ENCODE measurements at regions not wholly inside any gene's neighbourhood (a gene's known extent, or its start where the extent isn't known, plus 50 kb on each side); places are given as distances from the start of the nearest gene placed in this dataset.

GRCh38 chr6:134515986-134516385 is 198.1 kb upstream of the SGK1 start:
- no peaks in the 10 kb centered on the region for H3K36me3 ChIP-seq
- H3K4me3 ChIP-seq, result no peak overlapping the region
- intact Hi-C loops (cut with DNase I), result no loop called here
- peaks cover 15 to 55% (median 19%) of the 10 kb centered on the region in 3 donors for H3K4me1 ChIP-seq
- no peaks in the 10 kb centered on the region for H3K27me3 ChIP-seq
- peak overlapping the region in 2 of 4 donors; percentile 67 to 80 for H3K27ac ChIP-seq
- WGBS, 2 donors, result 37 to 62% methylated on average over 2 of the region's 2 CpGs
- DNase-seq, result no peak
- TF ChIP-seq CTCF (IDR thresholded peaks at IDR 0.05) (no peak), POLR2A (IDR thresholded peaks at IDR 0.05) (no peak)
- H3K9me3 ChIP-seq, result no peaks in the 10 kb centered on the region

- H3K27me3 ChIP-seq, result no peaks in the 10 kb centered on the region
- WGBS, 2 donors, result 33 to 50% methylated on average over 2 of the region's 2 CpGs
- TF ChIP-seq POLR2A (IDR thresholded peaks at IDR 0.05) (no peak), CTCF (IDR thresholded peaks at IDR 0.05) (no peak)
- H3K36me3 ChIP-seq, result no peaks in the 10 kb centered on the region
- intact Hi-C loops (cut with DNase I), result no loop called here
- DNase-seq, result no peak
- H3K27ac ChIP-seq, result peak overlapping the region in 3 of 4 donors; percentile 17 to 36 (median 19)
- no peak overlapping the region for H3K4me3 ChIP-seq
- no peaks in the 10 kb centered on the region for H3K9me3 ChIP-seq
- H3K4me1 ChIP-seq, result peaks cover 15 to 43% (median 15%) of the 10 kb centered on the region in 3 donors
These were observed 195.1 kb upstream of the SGK1 start for GRCh38 chr6:134512981-134513391.

GRCh38 chr6:134511984-134512683 is 194.2 kb upstream of the SGK1 start:
- intact Hi-C loops (cut with DNase I), result no loop called here
- Histone ChIP-seq H3K4me3 (no peak overlapping the region), H3K27me3 (no peaks in the 10 kb centered on the region), H3K36me3 (no peaks in the 10 kb centered on the region), H3K9me3 (no peaks in the 10 kb centered on the region), H3K4me1 (peaks cover 6 to 35% (median 10%) of the 10 kb centered on the region in 3 donors), H3K27ac (peak overlapping the region in 3 of 4 donors; percentile 17 to 36 (median 19))
- 83 to 90% methylated on average over 7 of the region's 7 CpGs for WGBS, 2 donors
- TF ChIP-seq POLR2A (IDR thresholded peaks at IDR 0.05), result no peak
- TF ChIP-seq CTCF (IDR thresholded peaks at IDR 0.05), result no peak
- no peak for DNase-seq

GRCh38 chr6:134510920-134511319 is 193.0 kb upstream of the SGK1 start:
- Histone ChIP-seq H3K27me3 (no peaks in the 10 kb centered on the region), H3K4me1 (peaks cover 0 to 23% (median 8%) of the 10 kb centered on the region in 3 donors), H3K9me3 (no peaks in the 10 kb centered on the region), H3K36me3 (no peaks in the 10 kb centered on the region), H3K4me3 (no peak overlapping the region), H3K27ac (no peak overlapping the region)
- intact Hi-C loops (cut with DNase I), result no loop called here
- WGBS, 2 donors, result 56 to 60% methylated on average over 3 of the region's 3 CpGs
- TF ChIP-seq CTCF (IDR thresholded peaks at IDR 0.05), result no peak
- TF ChIP-seq POLR2A (IDR thresholded peaks at IDR 0.05), result no peak
- no peak for DNase-seq

GRCh38 chr6:134510142-134510541 is 192.2 kb upstream of the SGK1 start:
- no peaks in the 10 kb centered on the region for H3K27me3 ChIP-seq
- no peak overlapping the region for H3K4me3 ChIP-seq
- H3K9me3 ChIP-seq, result no peaks in the 10 kb centered on the region
- intact Hi-C loops (cut with DNase I), result no loop called here
- peaks cover 0 to 23% (median 8%) of the 10 kb centered on the region in 3 donors for H3K4me1 ChIP-seq
- H3K27ac ChIP-seq, result peak overlapping the region in 3 of 4 donors; percentile 11 to 57 (median 50)
- 82 to 84% methylated on average over 4 of the region's 4 CpGs for WGBS, 2 donors
- H3K36me3 ChIP-seq, result no peaks in the 10 kb centered on the region
- TF ChIP-seq POLR2A (IDR thresholded peaks at IDR 0.05) (no peak), CTCF (IDR thresholded peaks at IDR 0.05) (no peak)
- no peak for DNase-seq
